Lower lobe of right lung (tissue), 2 donors: ENCODE measurements at regions not wholly inside any gene's neighbourhood (a gene's known extent, or its start where the extent isn't known, plus 50 kb on each side); places are given as distances from the start of the nearest gene placed in this dataset.

Source experiments
- ATAC-seq, 2 donors: fragments of 200-7000 bp; cut with Tn5 transposase; one replicate each; pipeline ENCODE4 v1.9.1; 2020 to 2022; ENCODE audit warnings: mild to moderate bottlenecking in 2 of 2, moderate library complexity in 2 of 2
- DNase-seq: peaks from one replicate; pipeline ENCODE4 v3.0.0-alpha.2; 2020
- H3K27ac ChIP-seq: fragments of 200-600 bp; one replicate; pipeline ENCODE4 v1.8.0; 2022
- H3K27me3 ChIP-seq: fragments of 200-600 bp; one replicate; pipeline ENCODE4 v1.8.0; 2022; ENCODE audit warnings: low read depth
- H3K36me3 ChIP-seq: fragments of 200-600 bp; one replicate; pipeline ENCODE4 v1.8.0; 2022; ENCODE audit warnings: mild to moderate bottlenecking
- H3K4me1 ChIP-seq: fragments of 200-600 bp; one replicate; pipeline ENCODE4 v1.8.0; 2022
- H3K4me3 ChIP-seq: fragments of 200-600 bp; one replicate; pipeline ENCODE4 v1.8.0; 2022; ENCODE audit warnings: mild to moderate bottlenecking
- H3K9me3 ChIP-seq: fragments of 200-600 bp; one replicate; pipeline ENCODE4 v1.8.0; 2022
- intact Hi-C: fragments of 100-400 bp; cut with DNase I; formaldehyde crosslinking; loops from one replicate; pipeline ENCODE4 v1.11.0; 2022
- TF ChIP-seq, protein P1 (sequence below): fragments of 200-600 bp; IDR thresholded peaks from one replicate; pipeline ENCODE4 v1.8.0; 2022; ENCODE audit warnings: antibody characterized with exemption, mild to moderate bottlenecking
- donor health status: DM: no; HTN: yes; CAD: no; lungs with severe emphysema.

DNA sequence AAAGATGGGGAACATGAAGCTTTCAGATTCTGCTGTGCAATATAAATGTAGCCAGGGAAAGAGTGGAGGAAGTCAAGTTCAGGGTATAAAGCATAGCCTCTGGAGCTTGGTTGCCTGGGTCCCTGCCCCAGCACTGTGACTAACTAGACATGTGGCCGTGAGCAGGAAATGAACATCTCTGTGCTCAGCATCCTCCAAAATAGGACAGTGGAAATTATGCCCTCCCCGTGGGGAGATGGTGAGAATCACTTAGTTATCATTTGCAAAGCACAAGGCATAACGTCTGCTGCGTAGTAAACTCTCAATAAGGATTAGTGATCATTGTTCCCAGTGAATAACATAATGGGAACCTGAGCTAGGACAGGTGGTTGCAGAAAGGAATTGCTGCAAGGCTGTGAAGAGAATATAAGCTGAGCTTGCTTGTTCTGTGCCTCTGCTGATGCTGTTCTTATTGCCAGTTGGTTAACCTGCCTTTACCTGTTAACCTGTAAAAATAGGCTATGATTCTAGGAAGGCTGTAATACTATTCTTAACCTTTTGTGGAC is 441.0 kb downstream of the COG6 start:
- Histone ChIP-seq H3K27me3 (no peaks in the 10 kb centered on the region), H3K4me1 (no peaks in the 10 kb centered on the region), H3K36me3 (no peaks in the 10 kb centered on the region), H3K27ac (no peak overlapping the region), H3K4me3 (no peak overlapping the region), H3K9me3 (no peaks in the 10 kb centered on the region)
- intact Hi-C loops = no loop called here
- ATAC-seq (no peak), DNase-seq (no peak)
- TF ChIP-seq, protein P1, sequence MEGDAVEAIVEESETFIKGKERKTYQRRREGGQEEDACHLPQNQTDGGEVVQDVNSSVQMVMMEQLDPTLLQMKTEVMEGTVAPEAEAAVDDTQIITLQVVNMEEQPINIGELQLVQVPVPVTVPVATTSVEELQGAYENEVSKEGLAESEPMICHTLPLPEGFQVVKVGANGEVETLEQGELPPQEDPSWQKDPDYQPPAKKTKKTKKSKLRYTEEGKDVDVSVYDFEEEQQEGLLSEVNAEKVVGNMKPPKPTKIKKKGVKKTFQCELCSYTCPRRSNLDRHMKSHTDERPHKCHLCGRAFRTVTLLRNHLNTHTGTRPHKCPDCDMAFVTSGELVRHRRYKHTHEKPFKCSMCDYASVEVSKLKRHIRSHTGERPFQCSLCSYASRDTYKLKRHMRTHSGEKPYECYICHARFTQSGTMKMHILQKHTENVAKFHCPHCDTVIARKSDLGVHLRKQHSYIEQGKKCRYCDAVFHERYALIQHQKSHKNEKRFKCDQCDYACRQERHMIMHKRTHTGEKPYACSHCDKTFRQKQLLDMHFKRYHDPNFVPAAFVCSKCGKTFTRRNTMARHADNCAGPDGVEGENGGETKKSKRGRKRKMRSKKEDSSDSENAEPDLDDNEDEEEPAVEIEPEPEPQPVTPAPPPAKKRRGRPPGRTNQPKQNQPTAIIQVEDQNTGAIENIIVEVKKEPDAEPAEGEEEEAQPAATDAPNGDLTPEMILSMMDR = no peak

DNA sequence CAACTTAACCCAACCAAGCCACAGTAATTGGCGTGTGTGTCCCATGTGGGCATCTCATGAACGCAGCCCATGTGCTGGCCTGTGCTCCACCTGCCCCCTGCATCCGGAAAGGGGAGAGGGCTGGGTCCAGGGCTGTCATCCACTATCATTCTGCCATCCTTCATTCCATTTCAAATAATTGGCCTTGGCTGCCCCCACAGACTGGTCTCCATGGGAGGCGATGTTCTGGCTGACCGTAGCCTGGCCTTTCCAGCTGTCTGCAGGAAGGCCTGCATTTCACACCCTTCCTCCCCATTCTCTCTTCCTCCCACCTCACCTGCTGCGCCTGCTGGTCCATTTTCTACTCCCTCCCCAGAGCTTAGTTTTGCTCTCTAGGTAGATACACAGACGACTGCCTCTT is 442.8 kb downstream of the COG6 start:
- Histone ChIP-seq H3K4me1 (no peaks in the 10 kb centered on the region), H3K27me3 (no peaks in the 10 kb centered on the region), H3K27ac (no peak overlapping the region), H3K4me3 (no peak overlapping the region), H3K9me3 (no peaks in the 10 kb centered on the region), H3K36me3 (no peaks in the 10 kb centered on the region)
- TF ChIP-seq, protein P1 = no peak
- ATAC-seq = no peak
- intact Hi-C loops = no loop called here
- no peak for DNase-seq

DNA sequence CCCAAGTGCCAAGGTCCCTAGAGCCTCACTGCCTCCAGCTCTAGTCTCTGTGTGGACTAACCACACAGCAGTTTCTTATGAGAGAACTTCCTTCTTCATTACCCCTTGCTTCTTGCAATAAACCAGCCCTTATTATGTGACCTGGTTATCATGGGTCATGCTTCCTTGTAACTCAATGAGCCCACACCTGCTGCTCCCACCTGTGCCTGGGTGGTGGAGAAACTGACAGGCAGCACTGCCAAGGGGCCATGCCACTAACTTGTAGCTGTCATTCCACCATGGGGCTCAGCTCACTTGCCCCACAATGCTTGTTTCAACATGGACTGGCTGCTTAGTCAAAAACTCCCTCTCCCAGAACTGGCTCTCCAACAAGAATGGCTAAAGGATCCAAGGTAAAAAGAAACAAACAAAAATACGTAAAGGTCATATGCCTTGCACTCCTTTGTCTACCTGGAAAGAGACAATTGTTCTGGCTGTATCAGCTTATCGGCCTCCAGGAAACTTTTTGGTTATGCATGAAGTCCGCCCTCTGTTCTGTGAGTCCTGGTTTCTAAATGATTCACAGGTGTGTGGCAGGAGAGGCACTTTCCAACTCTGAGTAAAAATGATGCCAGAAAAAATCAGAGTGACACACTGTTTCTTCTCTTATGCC is 446.4 kb downstream of the COG6 start:
- TF ChIP-seq, protein P1 = no peak
- Histone ChIP-seq H3K9me3 (no peaks in the 10 kb centered on the region), H3K36me3 (no peaks in the 10 kb centered on the region), H3K27ac (no peak overlapping the region), H3K4me3 (no peak overlapping the region), H3K27me3 (no peaks in the 10 kb centered on the region), H3K4me1 (no peaks in the 10 kb centered on the region)
- ATAC-seq = no peak
- DNase-seq = no peak
- intact Hi-C loops = no loop called here

DNA sequence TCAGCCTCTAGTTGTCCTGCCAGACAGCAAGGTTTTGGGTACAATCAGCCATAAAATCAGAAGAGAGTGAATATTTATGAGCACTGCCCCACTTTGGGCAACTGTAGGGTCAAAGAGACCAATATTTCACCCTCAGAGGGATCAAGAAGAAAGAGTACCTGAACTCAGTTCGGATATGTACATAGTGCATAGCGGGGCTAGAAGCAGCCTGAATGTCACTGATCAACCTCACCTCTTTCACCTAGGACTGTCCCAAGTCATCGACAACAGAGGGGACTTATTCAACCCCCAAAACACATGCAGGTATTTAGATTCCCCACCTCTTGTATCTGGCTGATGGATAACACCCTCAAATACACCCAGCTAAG is 446.9 kb downstream of the COG6 start:
- intact Hi-C loops = no loop called here
- H3K36me3 ChIP-seq = no peaks in the 10 kb centered on the region
- no peak for ATAC-seq

DNA sequence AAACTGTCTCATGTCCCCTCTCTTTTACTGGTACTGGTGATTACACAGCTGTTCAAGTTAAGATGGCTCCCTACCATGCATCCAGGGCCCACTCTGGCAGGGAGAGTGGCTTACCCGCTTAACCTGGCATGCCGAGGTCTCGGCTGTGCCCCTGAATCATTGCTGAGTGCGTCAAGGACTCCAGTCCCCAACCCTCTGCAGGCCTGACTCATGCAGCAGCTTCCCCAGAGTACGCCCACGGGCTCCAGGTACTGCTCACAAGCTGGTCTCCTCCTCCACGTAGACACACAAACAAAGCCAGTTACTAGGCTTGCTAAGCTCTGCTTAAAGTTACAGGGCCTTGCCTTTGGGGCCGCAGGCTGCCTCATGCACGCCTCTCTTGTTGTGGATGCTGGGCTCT is 447.4 kb downstream of the COG6 start:
- no peaks in the 10 kb centered on the region for H3K9me3 ChIP-seq
- no peaks in the 10 kb centered on the region for H3K4me1 ChIP-seq
- H3K27ac ChIP-seq = no peak overlapping the region
- H3K27me3 ChIP-seq = no peaks in the 10 kb centered on the region
- TF ChIP-seq, protein P1 = no peak
- H3K36me3 ChIP-seq = no peaks in the 10 kb centered on the region
- no peak for DNase-seq
- intact Hi-C loops = no loop called here
- ATAC-seq = peak; percentile 42 to 45
- no peak overlapping the region for H3K4me3 ChIP-seq

More for the DNA sequence above, 446.9 kb downstream of the COG6 start:
- Histone ChIP-seq H3K27ac (no peak overlapping the region), H3K9me3 (no peaks in the 10 kb centered on the region), H3K4me1 (no peaks in the 10 kb centered on the region), H3K27me3 (no peaks in the 10 kb centered on the region), H3K4me3 (no peak overlapping the region)
- TF ChIP-seq, protein P1 = no peak
- DNase-seq = no peak
